Activated CD8-positive, alpha-beta T cell treated with anti-CD3 and anti-CD28 coated beads for 36 hours (primary cell): ENCODE measurements at regions not wholly inside any gene's neighbourhood (a gene's known extent, or its start where the extent isn't known, plus 50 kb on each side); places are given as distances from the start of the nearest gene placed in this dataset.
"Not testable (repeated sequence)": the region's sequence is repeated elsewhere in the genome, so short reads cannot be mapped to it uniquely, and the experiment has no call there.

Experiments used
- ATAC-seq: fragments of 200-7000 bp; cut with Tn5 transposase; one replicate; pipeline ENCODE4 v1.10.0; 2021; ENCODE audit warnings: mild to moderate bottlenecking, moderate library complexity
- CTCF ChIA-PET: fragments of 350-600 bp; sonication (Branson Sonifier 250); formaldehyde crosslinking; loops from one replicate; lab custom pipeline; 2021; ENCODE audit warnings: antibody characterized with exemption; lab: Charles Lee
- POLR2A ChIA-PET: fragments of 350-600 bp; sonication (Branson Sonifier 250); formaldehyde crosslinking; loops from one replicate; lab custom pipeline; 2021; ENCODE audit warnings: antibody characterized with exemption; lab: Charles Lee
- DNase-seq: peaks from one replicate; pipeline ENCODE4 v3.0.0-alpha.2; 2020
- H3K27ac Mint-ChIP-seq: one replicate; pipeline ENCODE4 v1.8.0; 2021; ENCODE audit warnings: mild to moderate bottlenecking, mixed read lengths
- H3K27me3 Mint-ChIP-seq: one replicate; pipeline ENCODE4 v1.8.0; 2021; ENCODE audit warnings: mixed read lengths
- H3K36me3 Mint-ChIP-seq: one replicate; pipeline ENCODE4 v1.8.0; 2021; ENCODE audit warnings: low read depth, mixed read lengths
- H3K4me1 Mint-ChIP-seq: one replicate; pipeline ENCODE4 v1.8.0; 2021; ENCODE audit warnings: low read depth, mixed read lengths
- H3K4me3 Mint-ChIP-seq: one replicate; pipeline ENCODE4 v1.8.0; 2021; ENCODE audit warnings: mild to moderate bottlenecking, moderate library complexity, mixed read lengths
- H3K9me3 Mint-ChIP-seq: one replicate; pipeline ENCODE4 v1.8.0; 2021; ENCODE audit warnings: mixed read lengths
- CTCF ChIP-seq: fragments of 200-600 bp; IDR thresholded peaks from one replicate; pipeline ENCODE4 v1.8.0; 2022; ENCODE audit warnings: antibody characterized with exemption, mild to moderate bottlenecking
- intact Hi-C: fragments of 100-400 bp; cut with micrococcal nuclease; formaldehyde crosslinking; loops from one replicate; pipeline ENCODE4 v1.10.0; 2022

GRCh38 chr3:90184861-90185260 is 1077.4 kb downstream of the EPHA3 start:
- intact Hi-C loops, result no loop called here
- no peaks in the 10 kb centered on the region for H3K27me3 Mint-ChIP-seq
- H3K27ac Mint-ChIP-seq, result no peak overlapping the region
- ChIA-PET CTCF (no interaction called here), POLR2A (no interaction called here)
- ATAC-seq, result no peak
- no peaks in the 10 kb centered on the region for H3K4me1 Mint-ChIP-seq
- H3K36me3 Mint-ChIP-seq, result no peaks in the 10 kb centered on the region
- DNase-seq, result no peak
- no peak overlapping the region for H3K4me3 Mint-ChIP-seq
- H3K9me3 Mint-ChIP-seq, result peaks cover 3% of the 10 kb centered on the region
- no peak for TF ChIP-seq CTCF

- ATAC-seq, H3K36me3 Mint-ChIP-seq, POLR2A ChIA-PET, H3K4me1 Mint-ChIP-seq, DNase-seq, H3K27me3 Mint-ChIP-seq, intact Hi-C loops, H3K9me3 Mint-ChIP-seq, CTCF ChIA-PET, H3K27ac Mint-ChIP-seq, H3K4me3 Mint-ChIP-seq: not testable (repeated sequence)
These were observed 1090.0 kb downstream of the EPHA3 start for GRCh38 chr3:90197383-90197782.

- ATAC-seq, DNase-seq, H3K27ac Mint-ChIP-seq, H3K36me3 Mint-ChIP-seq, CTCF ChIA-PET, H3K9me3 Mint-ChIP-seq, H3K4me1 Mint-ChIP-seq, intact Hi-C loops, H3K4me3 Mint-ChIP-seq, H3K27me3 Mint-ChIP-seq, POLR2A ChIA-PET: not testable (repeated sequence)
These were observed 1095.5 kb downstream of the EPHA3 start for GRCh38 chr3:90202931-90203330.

GRCh38 chr3:90206482-90206881 is 1099.1 kb downstream of the EPHA3 start:
- DNase-seq, H3K9me3 Mint-ChIP-seq, ATAC-seq, H3K4me1 Mint-ChIP-seq, POLR2A ChIA-PET, H3K36me3 Mint-ChIP-seq, CTCF ChIA-PET, H3K27ac Mint-ChIP-seq, intact Hi-C loops, H3K4me3 Mint-ChIP-seq, H3K27me3 Mint-ChIP-seq: not testable (repeated sequence)

- H3K4me1 Mint-ChIP-seq, H3K4me3 Mint-ChIP-seq, H3K27ac Mint-ChIP-seq, DNase-seq, ATAC-seq, CTCF ChIA-PET, H3K27me3 Mint-ChIP-seq, intact Hi-C loops, POLR2A ChIA-PET, H3K36me3 Mint-ChIP-seq: not testable (repeated sequence)
- peaks cover 12% of the 10 kb centered on the region for H3K9me3 Mint-ChIP-seq
These were observed 1100.1 kb downstream of the EPHA3 start for GRCh38 chr3:90207353-90208097.

GRCh38 chr3:90221900-90222299 is 1114.5 kb downstream of the EPHA3 start:
- H3K36me3 Mint-ChIP-seq, result no peaks in the 10 kb centered on the region
- DNase-seq, result no peak
- H3K4me1 Mint-ChIP-seq, result no peaks in the 10 kb centered on the region
- intact Hi-C loops, result no loop called here
- ChIA-PET POLR2A (no interaction called here), CTCF (no interaction called here)
- H3K27ac Mint-ChIP-seq, result no peak overlapping the region
- ATAC-seq, result no peak
- H3K9me3 Mint-ChIP-seq, result peaks cover 21% of the 10 kb centered on the region
- H3K4me3 Mint-ChIP-seq, result no peak overlapping the region
- no peak for TF ChIP-seq CTCF
- no peaks in the 10 kb centered on the region for H3K27me3 Mint-ChIP-seq

- Mint-ChIP-seq H3K4me3 (no peak overlapping the region), H3K9me3 (peaks cover 26% of the 10 kb centered on the region), H3K36me3 (no peaks in the 10 kb centered on the region), H3K4me1 (no peaks in the 10 kb centered on the region), H3K27me3 (no peaks in the 10 kb centered on the region), H3K27ac (no peak overlapping the region)
- ATAC-seq (no peak), DNase-seq (no peak)
- POLR2A ChIA-PET, result no interaction called here
- TF ChIP-seq CTCF, result no peak
- intact Hi-C loops, result loop anchor here (10.0 kb wide), 1 partner anchor 63 kb away; no protein-coding TSS in a partner anchor
- CTCF ChIA-PET, result no interaction called here
These were observed 1134.1 kb downstream of the EPHA3 start for GRCh38 chr3:90241481-90241880.
